K562 (cell line): ENCODE measurements at regions not wholly inside any gene's neighbourhood (a gene's known extent, or its start where the extent isn't known, plus 50 kb on each side); places are given as distances from the start of the nearest gene placed in this dataset.

Source experiments
- ATAC-seq: fragments of 200-7000 bp; cut with Tn5 transposase; 3 replicates; pipeline ENCODE4 v1.9.1; 2020; ENCODE audit warnings: moderate library complexity
- BruUV-seq: library from RNA; stranded (reverse); fragments of 400-500 nt; replicated peaks from 2 replicates; lab custom pipeline; 2021; lab: Mats Ljungman, UMichigan
- CTCF ChIA-PET: fragments of 300-600 bp; formaldehyde crosslinking; extraction: SDS; loops from one replicate; lab custom pipeline; 2021; ENCODE audit warnings: low intra/inter-chr PET ratio; lab: Yijun Ruan, JAX
- POLR2A ChIA-PET: fragments of 300-600, 350-650 bp; sonication (Branson Sonifier 250); formaldehyde crosslinking; extraction: SDS; loops from one replicate; lab custom pipeline; 2021; ENCODE audit warnings: antibody characterized with exemption, inconsistent platforms; lab: Yijun Ruan, JAX
- DNase-seq, 4 experiments: peaks; one replicate each; pipeline versions ENCODE4 v3.0.0 to v3.0.0-alpha.2; 2011 to 2018; ENCODE audit warnings: low spot score in 3 of 4, mixed read lengths in 3 of 4; ENCODE audit errors: extremely low read depth in 1 of 4
- FAIRE-seq: peaks from 2 replicates; lab custom pipeline; 2011; peaks lifted over from hg19 to GRCh38; lab: Jason Lieb, UNC
- H2AFZ ChIP-seq: 2 replicates; pipeline ENCODE4 v1.6.0; 2011; ENCODE audit warnings: low read depth, low read length, control low read depth, inconsistent platforms
- H3K27ac ChIP-seq: fragments of 200-600 bp; 3 replicates; pipeline ENCODE4 v1.8.0; 2011; ENCODE audit warnings: low read depth, mild to moderate bottlenecking, control low read depth, inconsistent platforms, low read length, moderate library complexity, mixed read lengths; ENCODE audit errors: extremely low read depth
- H3K27me3 ChIP-seq, 2 experiments: fragments of 300-600 bp in 1 of 2; 2 replicates in 1 of 2; 3 replicates in 1 of 2; pipeline versions ENCODE4 v1.6.0 to v1.8.0; 2011; ENCODE audit warnings: inconsistent platforms in 2 of 2, low read length in 2 of 2, mild to moderate bottlenecking in 1 of 2, mixed read lengths in 1 of 2, moderate library complexity in 1 of 2; ENCODE audit not compliant: control insufficient read depth in 2 of 2, insufficient read depth in 2 of 2
- H3K36me3 ChIP-seq: fragments of 300-600 bp; 3 replicates; pipeline ENCODE4 v1.8.0; 2011; ENCODE audit warnings: mild to moderate bottlenecking, low read length, inconsistent platforms; ENCODE audit not compliant: control insufficient read depth, insufficient read depth
- H3K4me1 ChIP-seq, 2 experiments: fragments of 200-600 bp in 1 of 2; replicated peaks in 1 of 2; 2 replicates in 1 of 2; 3 replicates in 1 of 2; pipeline versions ENCODE4 v1.5.1 to v1.8.0; 2011; ENCODE audit warnings: inconsistent platforms in 2 of 2, low read length in 2 of 2, mild to moderate bottlenecking in 1 of 2, mixed read lengths in 1 of 2, moderate library complexity in 1 of 2; ENCODE audit not compliant: control insufficient read depth in 2 of 2, insufficient read depth in 2 of 2
- H3K4me2 ChIP-seq: 2 replicates; pipeline ENCODE4 v1.6.1; 2011; ENCODE audit warnings: low read length, control low read depth, inconsistent platforms, mixed read lengths; ENCODE audit not compliant: insufficient read depth
- H3K4me3 ChIP-seq: fragments of 200-600 bp; sonication (generic), shearing (Covaris generic); 2 replicates; pipeline ENCODE4 v1.5.1; 2016; ENCODE audit warnings: control low read depth, inconsistent platforms
- H3K79me2 ChIP-seq: fragments of 200-600 bp; 3 replicates; pipeline ENCODE4 v1.8.0; 2011; ENCODE audit warnings: low read length, inconsistent platforms; ENCODE audit not compliant: control insufficient read depth, insufficient read depth
- H3K9ac ChIP-seq, 2 experiments: 2 replicates each; pipeline versions ENCODE4 v1.6.0 to v1.6.1; 2011; ENCODE audit warnings: low read depth in 2 of 2, low read length in 2 of 2, control low read depth in 1 of 2, inconsistent platforms in 1 of 2, mild to moderate bottlenecking in 1 of 2, mixed read lengths in 1 of 2; ENCODE audit not compliant: insufficient read depth in 1 of 2
- H3K9me1 ChIP-seq: one replicate; pipeline ENCODE4 v1.6.0; 2011; ENCODE audit warnings: inconsistent platforms, mild to moderate bottlenecking, low read length, moderate library complexity; ENCODE audit not compliant: control insufficient read depth, insufficient read depth
- H3K9me3 ChIP-seq: replicated peaks from 2 replicates; pipeline ENCODE4 v1.5.1; 2011; ENCODE audit warnings: low read depth, low read length, inconsistent platforms; ENCODE audit not compliant: control insufficient read depth, insufficient read depth
- H4K20me1 ChIP-seq: replicated peaks from 2 replicates; pipeline ENCODE4 v1.6.1; 2011; ENCODE audit warnings: low read length, inconsistent platforms, mixed read lengths; ENCODE audit not compliant: control insufficient read depth, insufficient read depth
- FOSL1 ChIP-seq: fragments of 200-800 bp; sonication (Bioruptor generic); conservative IDR thresholded peaks from 2 replicates; pipeline ENCODE4 v1.6.1; 2016; ENCODE audit warnings: missing genetic modification characterization, missing compliant biosample characterization
- FOXP4 ChIP-seq: sonication (generic); formaldehyde crosslinking; IDR thresholded peaks from 2 replicates; pipeline ENCODE4 v1.8.0; 2022; ENCODE audit warnings: mild to moderate bottlenecking, missing genetic modification reagents, borderline replicate concordance
- HDAC8 ChIP-seq: fragments of 450-650 bp; IDR thresholded peaks from 2 replicates; pipeline ENCODE4 v1.6.1; 2016; ENCODE audit warnings: mild to moderate bottlenecking, missing genetic modification characterization, moderate library complexity, missing compliant biosample characterization
- HLTF ChIP-seq: fragments of 450-650 bp; IDR thresholded peaks from 2 replicates; pipeline ENCODE4 v1.6.1; 2016
- MBD1 ChIP-seq: fragments of 250-450 bp; sonication (Bioruptor Pico); IDR thresholded peaks from 2 replicates; pipeline ENCODE4 v1.8.0; 2022; ENCODE audit warnings: inconsistent platforms
- MLLT1 ChIP-seq, 2 experiments: fragments of 450-650 bp; IDR thresholded peaks; 2 replicates each; pipeline ENCODE4 v1.6.1; 2016
- NCOA2 ChIP-seq, 2 experiments: fragments of 450-650 bp; IDR thresholded peaks; 2 replicates each; pipeline ENCODE4 v1.6.1; 2018; ENCODE audit warnings: mild to moderate bottlenecking in 2 of 2, moderate library complexity in 1 of 2; ENCODE audit not compliant: partially characterized antibody in 2 of 2
- PRDM10 ChIP-seq: fragments of 450-650 bp; IDR thresholded peaks from 2 replicates; pipeline ENCODE4 v1.6.1; 2018; ENCODE audit not compliant: partially characterized antibody
- SAFB ChIP-seq: fragments of 200-400 bp; formaldehyde crosslinking; IDR thresholded peaks from 2 replicates; pipeline ENCODE4 v1.6.1; 2017; ENCODE audit warnings: low read depth, low read length, borderline replicate concordance
- SMAD1 ChIP-seq: fragments of 150-350 bp; IDR thresholded peaks from 2 replicates; pipeline ENCODE4 v1.6.1; 2014; ENCODE audit warnings: low read length, low read depth; ENCODE audit not compliant: partially characterized antibody
- SMAD4 ChIP-seq: fragments of 250-450 bp; sonication (Bioruptor Pico); conservative IDR thresholded peaks from 2 replicates; pipeline ENCODE4 v1.8.0; 2021; ENCODE audit warnings: inconsistent platforms, mild to moderate bottlenecking, moderate library complexity
- TCFL5 ChIP-seq: fragments of 250-450 bp; sonication (Bioruptor Pico); conservative IDR thresholded peaks from 2 replicates; pipeline ENCODE4 v1.6.1; 2021; ENCODE audit warnings: mild to moderate bottlenecking, moderate library complexity, matching md5 sums
- U2AF2 ChIP-seq: fragments of 200-400 bp; formaldehyde crosslinking; optimal IDR thresholded peaks from 2 replicates; pipeline ENCODE3; 2017; ENCODE audit warnings: low read depth, mild to moderate bottlenecking, low read length
- ZNF274 ChIP-seq: IDR thresholded peaks from 2 replicates; pipeline ENCODE4 v1.6.1; 2011; ENCODE audit warnings: low read depth, mild to moderate bottlenecking, low read length, moderate library complexity, borderline replicate concordance
- ZNF764 ChIP-seq: fragments of 250-450 bp; sonication (Bioruptor Pico); IDR thresholded peaks from 2 replicates; pipeline ENCODE4 v1.4.0; 2020; ENCODE audit warnings: low read depth, mild to moderate bottlenecking, moderate library complexity
- WGBS: fragments of 100-300 bp; shearing (Covaris generic); methylation state at CpG from one replicate; pipeline ENCODE4 v1.1.6; 2016; ENCODE audit warnings: low coverage, mixed read lengths; ENCODE audit not compliant: insufficient coverage; ENCODE audit errors: missing lambda C conversion rate; 5-methylcytosine and 5-hydroxymethylcytosine counted together
- in situ Hi-C: fragments of 300-500 bp; cut with MboI; formaldehyde crosslinking; loops from 4 replicates; pipeline ENCODE4 v1.15.0; 2018; ENCODE audit warnings: inconsistent platforms, mixed read lengths
- intact Hi-C: fragments of 100-400 bp; cut with micrococcal nuclease; formaldehyde crosslinking; loops from 2 replicates; pipeline ENCODE4 v1.14.2; 2022

GRCh38 chr12:42924482-42924881 lies 334.9 kb upstream of the PRICKLE1 start:
- FAIRE-seq (no peak), ATAC-seq (no peak), DNase-seq (no peak)
- no peaks in the 10 kb centered on the region for H4K20me1 ChIP-seq
- H3K4me2 ChIP-seq: no peak overlapping the region
- no peak overlapping the region for H3K4me3 ChIP-seq
- no peak overlapping the region for H2AFZ ChIP-seq
- ChIA-PET CTCF (no interaction called here), POLR2A (no interaction called here)
- no peaks in the 10 kb centered on the region for H3K36me3 ChIP-seq
- no peaks in the 10 kb centered on the region for H3K9me1 ChIP-seq
- H3K79me2 ChIP-seq: no peaks in the 10 kb centered on the region
- no peak overlapping the region for H3K27ac ChIP-seq
- no TSS peak for BruUV-seq
- no peaks in the 10 kb centered on the region for H3K27me3 ChIP-seq
- 0% methylated on average over 1 of the region's 1 CpG for WGBS
- in situ Hi-C loops: no loop called here
- intact Hi-C loops: no loop called here
- no peak overlapping the region for H3K9ac ChIP-seq
- H3K4me1 ChIP-seq: no peaks in the 10 kb centered on the region; a peak in 1 of 5 replicates
- H3K9me3 ChIP-seq: no peaks in the 10 kb centered on the region
- TF ChIP-seq PRDM10 (no peak), SMAD1 (no peak), FOSL1 (no peak), NCOA2 (IDR thresholded peaks at IDR 0.05; ENCODE audit: partially characterized antibody in 2 of 2) (no peak), ZNF274 (no peak), TCFL5 (CRISPR knock-in tag) (no peak), U2AF2 (no peak), FOXP4 (CRISPR knock-in tag) (no peak), MLLT1 (IDR thresholded peaks at IDR 0.05) (no peak), HDAC8 (no peak), MBD1 (CRISPR knock-in tag) (no peak), SAFB (no peak), HLTF (no peak), ZNF764 (CRISPR knock-in tag) (no peak), SMAD4 (CRISPR knock-in tag) (no peak)
